Stomach smooth muscle (tissue), 2 donors: ENCODE measurements at regions not wholly inside any gene's neighbourhood (a gene's known extent, or its start where the extent isn't known, plus 50 kb on each side); places are given as distances from the start of the nearest gene placed in this dataset.

Experiments
- H3K27ac ChIP-seq: one replicate; pipeline ENCODE4 v1.7.0; 2013; ENCODE audit warnings: mild to moderate bottlenecking, low read length, inconsistent platforms
- H3K27me3 ChIP-seq, 2 donors: one replicate each; pipeline ENCODE4 v1.7.0; 2013; ENCODE audit warnings: low read length in 2 of 2; ENCODE audit not compliant: insufficient read depth in 2 of 2, control insufficient read depth in 1 of 2
- H3K36me3 ChIP-seq, 2 donors: one replicate each; pipeline ENCODE4 v1.7.0; 2013; ENCODE audit warnings: low read length in 2 of 2; ENCODE audit not compliant: control insufficient read depth in 2 of 2, insufficient read depth in 2 of 2
- H3K4me1 ChIP-seq: one replicate; pipeline ENCODE4 v1.7.0; 2013; ENCODE audit warnings: low read length; ENCODE audit not compliant: control insufficient read depth, insufficient read depth
- H3K4me3 ChIP-seq, 2 donors: one replicate each; pipeline ENCODE4 v1.7.0; 2013; ENCODE audit warnings: low read length in 2 of 2
- H3K9ac ChIP-seq, 2 donors: one replicate each; pipeline ENCODE4 v1.7.0; 2013; ENCODE audit warnings: low read length in 2 of 2, mild to moderate bottlenecking in 1 of 2
- H3K9me3 ChIP-seq, 2 donors: one replicate each; pipeline ENCODE4 v1.7.0; 2013; ENCODE audit warnings: low read length in 2 of 2; ENCODE audit not compliant: control insufficient read depth in 2 of 2
- donor health status: healthy.
- donor health status: Pancreatic carcinoma.

DNA sequence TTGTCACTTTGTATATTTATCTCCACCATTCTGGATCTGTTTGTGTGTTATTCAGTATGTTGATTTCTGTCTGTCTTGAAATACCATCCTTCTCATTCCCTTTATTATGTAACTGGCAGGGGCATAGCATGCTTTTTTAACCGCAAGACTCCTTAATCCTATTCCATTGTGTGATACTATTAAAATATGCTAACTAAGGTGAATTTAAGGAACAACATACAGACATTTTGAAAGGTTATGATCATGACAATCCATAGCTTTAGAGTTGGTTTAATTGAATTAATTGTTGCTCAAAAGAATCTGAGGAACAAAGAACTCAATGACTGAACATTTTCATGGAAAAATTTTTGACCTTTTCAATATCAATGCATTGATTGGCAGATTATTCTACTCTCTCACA, 677.3 kb upstream of the ROBO1 start:
- no peaks in the 10 kb centered on the region for H3K4me1 ChIP-seq
- H3K27me3 ChIP-seq, result no peaks in the 10 kb centered on the region
- no peak overlapping the region for H3K27ac ChIP-seq
- H3K9me3 ChIP-seq, result no peaks in the 10 kb centered on the region
- no peak overlapping the region for H3K9ac ChIP-seq
- H3K36me3 ChIP-seq, result no peaks in the 10 kb centered on the region
- H3K4me3 ChIP-seq, result no peak overlapping the region

DNA sequence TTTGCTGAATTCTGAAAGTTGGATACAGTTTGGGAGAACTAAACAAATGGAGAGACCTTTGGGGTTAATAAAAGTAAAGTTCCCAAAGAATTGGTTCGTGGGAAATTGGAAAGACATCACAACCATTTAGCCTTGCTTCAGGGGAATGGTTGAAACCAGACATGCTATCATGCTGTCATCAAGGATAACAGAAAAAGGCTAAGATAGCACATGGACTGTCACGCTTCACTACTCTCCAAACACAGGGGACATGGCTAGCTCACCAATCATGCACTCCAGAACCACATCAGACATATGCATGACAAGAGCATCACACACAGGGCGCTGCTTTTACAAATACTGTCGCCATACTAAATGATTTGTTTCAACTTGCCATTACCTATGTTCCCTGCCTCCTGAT, 671.7 kb upstream of the ROBO1 start:
- H3K9me3 ChIP-seq, result no peaks in the 10 kb centered on the region
- H3K9ac ChIP-seq, result no peak overlapping the region
- H3K4me1 ChIP-seq, result no peaks in the 10 kb centered on the region
- no peak overlapping the region for H3K4me3 ChIP-seq
- no peaks in the 10 kb centered on the region for H3K36me3 ChIP-seq
- H3K27ac ChIP-seq, result no peak overlapping the region
- H3K27me3 ChIP-seq, result no peaks in the 10 kb centered on the region

DNA sequence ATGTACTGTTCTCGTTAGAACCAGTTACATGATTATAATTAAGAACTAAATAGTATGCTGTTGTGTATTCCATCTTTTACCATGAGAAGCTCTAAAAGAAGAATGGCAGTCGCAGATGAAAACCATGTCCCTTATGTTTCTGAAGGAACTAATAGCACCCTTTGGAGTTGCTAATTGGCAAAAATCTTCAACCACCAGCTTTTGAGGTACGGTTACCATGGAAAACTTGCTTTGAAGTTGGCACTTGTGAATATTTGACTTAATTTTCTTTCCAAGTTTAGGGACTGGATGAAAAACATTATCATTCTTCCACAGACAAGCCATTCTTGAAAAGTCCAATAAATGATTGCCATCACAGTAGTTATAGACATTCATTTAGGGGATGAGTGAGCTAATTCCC, 666.6 kb upstream of the ROBO1 start:
- no peaks in the 10 kb centered on the region for H3K4me1 ChIP-seq
- H3K9me3 ChIP-seq, result no peaks in the 10 kb centered on the region
- H3K27ac ChIP-seq, result no peak overlapping the region
- H3K36me3 ChIP-seq, result no peaks in the 10 kb centered on the region
- H3K27me3 ChIP-seq, result no peaks in the 10 kb centered on the region
- H3K9ac ChIP-seq, result no peak overlapping the region
- H3K4me3 ChIP-seq, result no peak overlapping the region

- H3K9me3 ChIP-seq, result no peaks in the 10 kb centered on the region
- no peaks in the 10 kb centered on the region for H3K4me1 ChIP-seq
- H3K27me3 ChIP-seq, result no peaks in the 10 kb centered on the region
- no peak overlapping the region for H3K9ac ChIP-seq
- no peaks in the 10 kb centered on the region for H3K36me3 ChIP-seq
- no peak overlapping the region for H3K4me3 ChIP-seq
- H3K27ac ChIP-seq, result no peak overlapping the region
Measured at GRCh38 chr3:80424951-80425350, 657.2 kb upstream of the ROBO1 start.

- H3K36me3 ChIP-seq, result no peaks in the 10 kb centered on the region
- H3K27ac ChIP-seq, result no peak overlapping the region
- no peaks in the 10 kb centered on the region for H3K4me1 ChIP-seq
- no peak overlapping the region for H3K9ac ChIP-seq
- H3K27me3 ChIP-seq, result no peaks in the 10 kb centered on the region
- no peaks in the 10 kb centered on the region for H3K9me3 ChIP-seq
- no peak overlapping the region for H3K4me3 ChIP-seq
Measured at GRCh38 chr3:80408030-80408721, 640.4 kb upstream of the ROBO1 start.

DNA sequence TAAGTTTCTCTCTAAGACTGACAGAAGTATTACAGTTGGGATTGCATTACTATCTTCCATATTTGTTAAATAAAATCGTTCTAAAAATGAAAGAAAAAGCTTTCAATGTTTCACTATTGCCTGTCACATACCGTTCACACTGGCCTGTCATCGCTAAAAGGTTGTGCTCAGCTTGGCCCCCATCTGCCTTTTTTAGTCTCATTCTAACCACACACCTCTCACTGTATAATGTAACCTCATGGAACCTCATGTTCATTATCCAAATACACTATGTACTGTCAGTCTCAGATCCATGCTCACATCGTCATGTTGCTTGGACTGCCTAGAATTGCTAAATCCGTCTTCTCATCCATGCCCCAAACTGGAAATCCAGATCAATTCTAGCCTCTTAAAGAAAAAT, 637.8 kb upstream of the ROBO1 start:
- H3K4me3 ChIP-seq, result no peak overlapping the region
- H3K4me1 ChIP-seq, result no peaks in the 10 kb centered on the region
- no peaks in the 10 kb centered on the region for H3K9me3 ChIP-seq
- no peak overlapping the region for H3K27ac ChIP-seq
- no peak overlapping the region for H3K9ac ChIP-seq
- no peaks in the 10 kb centered on the region for H3K36me3 ChIP-seq
- no peaks in the 10 kb centered on the region for H3K27me3 ChIP-seq

- no peaks in the 10 kb centered on the region for H3K9me3 ChIP-seq
- H3K4me1 ChIP-seq, result no peaks in the 10 kb centered on the region
- H3K9ac ChIP-seq, result no peak overlapping the region
Measured at GRCh38 chr3:80395023-80395422, 627.2 kb upstream of the ROBO1 start.

DNA sequence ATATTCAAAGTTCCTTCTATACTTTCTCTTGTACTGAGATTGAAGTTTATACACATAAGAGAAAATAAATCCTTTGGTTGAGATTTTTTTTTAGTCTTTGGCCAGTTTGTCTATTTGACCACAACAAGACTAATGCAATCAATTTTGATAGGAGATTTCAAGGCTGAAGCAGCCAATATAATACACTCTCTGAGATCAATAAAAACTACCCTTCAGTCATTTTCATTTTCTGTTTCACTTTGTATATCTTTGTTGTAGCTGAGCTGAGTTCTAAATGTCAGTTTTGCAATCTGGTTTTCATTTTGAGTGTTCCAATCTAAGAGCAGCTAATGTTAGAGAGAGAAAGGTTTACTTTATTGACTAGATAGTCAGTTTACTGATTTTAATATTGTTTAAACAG, 623.8 kb upstream of the ROBO1 start:
- H3K36me3 ChIP-seq, result no peaks in the 10 kb centered on the region
- H3K9me3 ChIP-seq, result peaks cover 0 to 7% of the 10 kb centered on the region in 2 donors
- H3K27me3 ChIP-seq, result no peaks in the 10 kb centered on the region
- H3K4me3 ChIP-seq, result no peak overlapping the region
- H3K4me1 ChIP-seq, result no peaks in the 10 kb centered on the region
- no peak overlapping the region for H3K9ac ChIP-seq
- no peak overlapping the region for H3K27ac ChIP-seq

More at GRCh38 chr3:80395023-80395422, 627.2 kb upstream of the ROBO1 start:
- no peaks in the 10 kb centered on the region for H3K27me3 ChIP-seq
- no peak overlapping the region for H3K27ac ChIP-seq
- H3K36me3 ChIP-seq, result no peaks in the 10 kb centered on the region
- no peak overlapping the region for H3K4me3 ChIP-seq

- H3K4me1 ChIP-seq, result no peaks in the 10 kb centered on the region
- no peaks in the 10 kb centered on the region for H3K36me3 ChIP-seq
- H3K9ac ChIP-seq, result no peak overlapping the region
- no peak overlapping the region for H3K4me3 ChIP-seq
- H3K27ac ChIP-seq, result no peak overlapping the region
- peaks cover 0 to 7% of the 10 kb centered on the region in 2 donors for H3K9me3 ChIP-seq
- H3K27me3 ChIP-seq, result no peaks in the 10 kb centered on the region
Measured at GRCh38 chr3:80384811-80385210, 617.0 kb upstream of the ROBO1 start.

DNA sequence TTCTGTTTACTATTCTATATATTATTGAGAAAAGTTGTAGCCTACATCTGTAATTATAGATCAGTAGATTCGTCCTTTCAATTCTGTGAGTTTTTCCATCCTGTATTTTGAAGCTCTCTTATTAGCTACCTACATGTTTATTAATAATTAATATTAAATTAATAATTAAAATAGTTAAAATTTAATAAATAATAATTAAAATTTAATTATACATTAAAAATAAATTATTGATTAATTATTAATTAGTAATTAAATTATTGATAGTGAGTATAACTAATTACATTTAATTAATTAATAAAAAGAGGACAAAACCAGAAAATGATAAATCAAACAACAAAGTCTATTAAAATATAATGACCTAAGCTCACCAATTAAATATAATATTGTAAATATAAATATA, 606.6 kb upstream of the ROBO1 start:
- H3K27me3 ChIP-seq, result no peaks in the 10 kb centered on the region
- no peaks in the 10 kb centered on the region for H3K4me1 ChIP-seq
- H3K27ac ChIP-seq, result no peak overlapping the region
- H3K9ac ChIP-seq, result no peak overlapping the region
- H3K36me3 ChIP-seq, result no peaks in the 10 kb centered on the region
- no peaks in the 10 kb centered on the region for H3K9me3 ChIP-seq
- H3K4me3 ChIP-seq, result no peak overlapping the region

DNA sequence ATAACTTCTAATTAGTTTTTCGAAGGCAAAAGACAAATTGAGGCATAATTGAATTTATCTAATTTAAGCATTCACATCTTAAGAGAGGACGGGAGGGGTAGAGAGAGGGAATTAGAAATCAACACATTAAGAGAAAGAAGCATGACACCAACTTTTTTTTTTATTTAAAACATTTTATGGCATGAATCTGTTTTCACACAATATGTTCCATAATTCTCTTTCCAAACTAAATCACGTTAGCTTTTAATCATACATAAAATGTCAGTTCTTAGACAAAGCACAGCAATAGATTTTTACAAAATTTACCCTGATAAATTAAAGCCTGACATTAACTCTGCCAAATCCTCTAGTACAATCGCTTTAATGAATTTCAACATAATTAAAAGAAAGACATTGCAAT, 600.8 kb upstream of the ROBO1 start:
- Histone ChIP-seq H3K27ac (no peak overlapping the region), H3K9ac (no peak overlapping the region), H3K9me3 (no peaks in the 10 kb centered on the region), H3K4me3 (no peak overlapping the region), H3K36me3 (no peaks in the 10 kb centered on the region), H3K4me1 (no peaks in the 10 kb centered on the region), H3K27me3 (no peaks in the 10 kb centered on the region)
